Left renal pelvis (tissue), 4 donors: ENCODE measurements at regions not wholly inside any gene's neighbourhood (a gene's known extent, or its start where the extent isn't known, plus 50 kb on each side); places are given as distances from the start of the nearest gene placed in this dataset.
"Not testable (repeated sequence)": the region's sequence is repeated elsewhere in the genome, so short reads cannot be mapped to it uniquely, and the experiment has no call there.

Experiments
- DNase-seq, 4 donors: peaks; one replicate each; pipeline ENCODE4 v3.0.0-alpha.2; 2013; ENCODE audit warnings: low read depth in 4 of 4, low spot score in 3 of 4

DNA sequence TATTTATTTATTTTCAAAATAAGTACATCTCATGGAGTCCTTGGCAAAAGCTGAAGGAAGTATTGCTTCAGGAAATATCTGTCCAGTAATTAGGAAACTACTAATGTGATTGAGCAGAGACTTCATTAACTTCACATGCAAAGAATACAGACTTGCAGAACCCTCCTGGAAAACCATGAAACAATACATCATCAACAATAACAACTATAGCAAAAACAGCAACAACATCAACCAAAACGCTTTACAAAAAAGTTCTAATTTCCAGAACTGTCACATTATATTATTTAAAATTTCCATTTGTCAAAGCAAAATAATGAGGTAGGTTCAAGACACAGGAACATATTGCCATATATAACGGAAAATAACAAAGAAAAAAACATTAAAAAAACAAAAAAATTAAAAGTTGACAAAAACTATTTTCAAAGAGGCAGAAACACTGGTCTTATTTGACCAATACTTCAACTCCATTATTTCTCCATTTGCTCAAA, 79.8 kb upstream of the TOP3B start:
- DNase-seq = no peak

DNA sequence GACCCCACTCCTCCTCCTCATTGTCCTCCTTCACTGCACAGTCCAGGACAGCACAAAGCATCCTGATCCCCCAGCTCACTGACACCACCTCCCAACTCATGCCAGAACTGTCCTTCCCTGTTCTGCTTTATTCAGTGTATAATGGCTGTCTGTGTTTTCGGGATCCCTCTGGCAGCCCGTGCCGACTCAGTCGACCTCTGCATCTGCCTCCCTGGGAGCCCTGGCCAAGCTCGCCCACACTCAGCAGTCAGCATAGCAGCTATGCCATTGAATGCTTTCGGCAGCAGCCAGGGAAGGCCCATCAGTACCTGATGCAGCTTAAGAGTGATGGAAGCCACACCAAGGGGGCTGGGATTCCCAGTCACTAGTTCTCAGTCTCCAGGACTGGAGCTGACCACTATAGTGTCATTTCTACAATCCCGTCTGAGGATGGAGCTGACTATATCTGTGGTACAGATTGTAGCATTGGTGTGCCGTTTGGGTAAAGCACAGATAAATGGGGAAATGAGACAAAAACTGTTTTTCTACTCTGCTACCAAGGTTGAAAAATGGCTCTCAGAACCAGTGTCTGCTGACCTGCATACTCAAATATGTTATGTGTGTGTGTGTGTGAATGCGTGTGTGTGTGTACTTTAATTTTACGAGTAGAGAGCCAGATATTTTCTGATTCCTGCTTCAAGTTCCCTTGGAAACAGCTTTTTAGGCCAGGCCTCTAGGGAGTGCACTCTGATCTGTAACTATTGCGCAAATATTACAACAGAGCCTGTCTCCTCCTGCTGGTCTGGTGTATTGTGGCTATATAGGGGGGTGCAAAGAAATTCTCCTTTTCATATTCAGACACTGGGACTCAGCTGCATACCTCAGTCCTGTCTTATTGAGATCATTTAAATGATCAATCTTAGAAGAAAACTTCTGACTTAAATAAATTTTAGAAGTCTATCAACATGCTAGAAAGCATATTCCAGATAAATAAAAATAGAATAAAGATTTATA, 78.8 kb upstream of the TOP3B start:
- DNase-seq = no peak

DNA sequence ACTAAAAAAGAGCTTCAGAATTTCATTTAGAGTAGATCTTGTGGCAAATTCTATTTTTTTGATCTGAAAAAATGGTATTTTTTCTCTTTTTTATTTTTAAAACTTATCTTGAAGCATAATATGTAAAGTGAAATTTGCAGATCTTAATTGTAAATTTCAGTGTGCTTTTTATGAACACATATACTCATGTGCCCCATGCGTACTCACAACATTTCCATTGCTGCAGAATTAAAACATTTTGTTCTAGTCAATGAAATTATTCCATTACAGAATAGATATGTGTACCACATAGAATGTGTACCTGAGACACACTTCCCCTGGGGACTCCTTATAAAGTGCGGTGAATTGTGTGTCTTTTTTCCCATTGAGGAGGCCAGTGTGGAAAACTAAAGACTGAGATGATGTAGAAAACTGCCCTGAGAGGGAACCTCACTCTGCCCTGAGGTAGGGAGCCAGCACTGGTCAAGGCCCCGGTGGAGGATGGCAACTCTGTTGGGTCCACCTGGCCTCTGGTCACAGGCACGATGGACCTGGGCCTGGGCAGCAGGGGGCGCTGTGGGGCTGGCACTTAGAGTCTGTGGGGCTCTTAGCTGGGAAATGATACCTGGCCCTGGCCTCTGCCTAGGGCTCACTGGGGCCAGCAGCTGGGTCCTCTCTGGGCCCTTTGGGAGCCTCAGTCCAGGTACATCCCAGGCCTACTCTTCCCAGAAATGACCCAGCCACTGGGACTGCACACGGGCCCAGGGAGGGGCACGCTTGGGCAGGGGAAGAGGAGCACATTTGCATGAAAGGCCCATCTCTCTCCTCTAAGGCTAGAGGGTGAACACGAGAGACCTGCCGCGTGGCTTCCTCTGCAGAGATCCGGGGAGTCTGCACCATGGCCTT, 77.9 kb upstream of the TOP3B start:
- no peak for DNase-seq

DNA sequence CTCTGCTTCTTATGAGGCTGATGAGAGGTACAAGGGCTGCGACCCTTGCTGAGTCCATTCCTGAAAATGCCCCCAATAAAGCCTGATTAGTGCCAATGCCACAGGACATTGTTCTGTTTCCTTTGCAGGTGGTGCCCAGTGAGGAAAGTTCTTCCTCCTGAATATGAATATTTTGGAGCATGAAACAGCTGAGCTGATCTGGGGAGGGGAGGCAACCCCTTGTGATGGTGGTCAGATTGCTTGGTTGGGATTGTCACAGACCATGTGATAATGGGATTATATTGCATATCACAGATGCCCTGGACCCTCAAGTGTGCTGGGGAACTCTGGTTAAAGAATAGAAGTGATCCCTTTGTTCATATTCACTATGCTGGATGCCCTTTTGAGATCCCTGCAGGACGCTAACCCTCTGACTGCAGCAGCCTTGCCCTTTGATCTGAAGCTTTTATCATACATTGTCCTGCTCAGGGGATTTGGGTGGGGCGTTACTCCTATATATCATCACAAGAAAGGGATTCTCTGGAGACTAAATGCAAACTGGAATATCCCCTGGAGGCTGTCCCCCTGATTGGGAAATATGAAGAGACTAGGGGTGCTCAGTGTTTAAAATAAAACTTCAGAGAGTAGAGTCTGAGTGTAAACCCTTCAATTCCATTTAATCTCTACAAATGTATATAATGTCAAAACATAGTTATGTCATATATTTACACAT, 76.9 kb upstream of the TOP3B start:
- DNase-seq = no peak

DNA sequence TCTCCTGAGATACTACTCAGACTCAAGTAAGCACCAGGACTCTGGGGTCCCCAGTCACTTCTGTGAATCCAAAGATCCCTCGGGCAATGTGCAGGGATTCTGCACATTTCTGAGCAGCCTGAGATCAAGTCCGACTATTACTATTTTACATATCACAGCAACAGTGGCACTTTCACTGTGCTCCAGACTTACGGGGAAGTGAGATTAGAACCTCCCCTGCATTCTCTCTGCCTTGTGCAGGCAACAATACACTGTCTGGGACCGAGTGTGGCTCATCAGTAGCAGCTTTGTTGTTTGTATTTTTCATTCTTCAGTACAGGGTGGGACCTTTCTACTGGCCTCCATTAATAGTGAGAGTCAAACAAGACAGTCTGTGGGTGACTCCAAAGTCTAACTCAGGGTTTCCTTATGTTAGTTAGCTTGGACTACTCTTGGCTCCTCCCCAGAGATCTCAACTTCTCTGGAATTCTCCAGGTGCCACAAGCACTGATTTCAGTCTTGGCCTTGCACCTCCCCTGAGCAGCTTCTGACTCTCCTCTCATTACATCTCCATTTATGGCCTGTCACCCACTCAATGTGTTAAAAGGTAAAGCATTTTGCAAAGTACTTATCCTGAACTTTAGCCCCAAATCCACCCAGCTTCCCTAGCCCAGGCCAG, 76.2 kb upstream of the TOP3B start:
- DNase-seq = no peak

DNA sequence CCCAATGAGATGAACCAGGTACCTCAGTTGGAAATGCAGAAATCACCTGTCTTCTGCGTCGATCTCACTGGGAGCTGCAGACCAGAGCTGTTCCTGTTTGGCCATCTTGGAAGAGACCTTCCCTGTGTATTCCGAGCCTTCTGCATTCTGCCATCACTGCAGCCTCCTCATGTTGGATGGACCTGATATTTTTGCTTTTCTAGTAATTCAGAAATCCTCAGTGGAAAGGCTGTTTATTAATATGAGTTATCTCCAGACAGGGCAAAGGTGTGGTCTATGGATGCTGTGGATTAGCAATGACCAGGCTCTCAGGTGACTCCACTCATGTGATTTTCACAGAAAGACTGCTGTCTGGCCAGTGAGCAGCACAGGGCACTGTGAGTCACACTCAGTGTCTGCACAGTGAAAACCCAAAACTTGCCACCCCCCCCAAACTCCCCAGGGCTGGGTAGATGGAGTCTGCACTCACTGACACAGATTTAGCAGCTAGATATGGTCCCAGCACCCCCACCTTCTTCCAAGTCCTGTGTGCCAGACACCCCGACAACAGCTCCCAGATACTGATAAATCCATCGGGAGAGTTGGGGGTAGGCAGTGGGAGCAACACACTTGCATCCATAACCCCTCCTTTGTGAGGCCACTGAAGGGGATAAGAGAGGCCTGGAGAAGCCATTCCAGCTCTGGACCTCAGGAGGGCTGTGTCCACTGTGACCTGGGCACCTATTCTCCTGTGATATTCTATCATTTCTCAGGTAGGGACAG, 75.2 kb upstream of the TOP3B start:
- no peak for DNase-seq

DNA sequence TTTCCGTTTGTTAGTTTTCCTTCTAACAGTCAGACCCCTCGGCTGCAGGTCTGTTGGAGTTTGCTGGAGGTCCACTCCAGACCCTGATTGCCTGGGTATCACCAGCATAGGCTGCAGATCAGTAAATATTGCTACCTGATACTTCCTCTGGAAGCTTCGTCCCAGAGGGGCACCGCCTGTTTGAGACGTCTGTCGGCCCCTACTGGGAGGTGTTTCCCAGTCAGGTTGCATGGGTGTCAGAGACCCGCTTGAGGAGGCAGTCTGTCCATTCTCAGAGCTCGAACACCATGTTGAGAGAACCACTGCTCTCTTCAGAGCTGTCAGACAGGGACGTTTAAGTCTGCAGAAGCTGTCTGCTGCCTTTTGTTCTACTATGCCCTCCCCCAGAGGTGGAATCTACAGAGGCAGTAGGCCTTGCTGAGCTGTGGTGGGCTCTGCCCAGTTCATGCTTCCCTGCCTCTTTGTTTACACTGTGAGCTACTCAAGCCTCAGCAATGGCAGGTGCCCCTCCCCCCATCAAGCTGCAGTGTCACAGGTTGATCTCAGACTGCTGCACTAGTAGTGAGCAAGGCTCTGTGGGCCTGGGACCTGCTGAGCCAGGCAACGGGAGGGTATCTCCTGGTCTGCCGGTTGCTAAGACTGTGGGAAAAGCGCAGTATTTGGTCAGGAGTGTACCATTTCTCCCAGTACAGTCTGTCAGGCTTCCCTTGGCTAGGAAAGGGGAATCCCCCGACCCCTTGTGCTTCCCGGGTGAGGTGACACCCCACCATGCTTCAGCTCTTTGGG, 74.4 kb upstream of the TOP3B start:
- not testable (repeated sequence) for DNase-seq

DNA sequence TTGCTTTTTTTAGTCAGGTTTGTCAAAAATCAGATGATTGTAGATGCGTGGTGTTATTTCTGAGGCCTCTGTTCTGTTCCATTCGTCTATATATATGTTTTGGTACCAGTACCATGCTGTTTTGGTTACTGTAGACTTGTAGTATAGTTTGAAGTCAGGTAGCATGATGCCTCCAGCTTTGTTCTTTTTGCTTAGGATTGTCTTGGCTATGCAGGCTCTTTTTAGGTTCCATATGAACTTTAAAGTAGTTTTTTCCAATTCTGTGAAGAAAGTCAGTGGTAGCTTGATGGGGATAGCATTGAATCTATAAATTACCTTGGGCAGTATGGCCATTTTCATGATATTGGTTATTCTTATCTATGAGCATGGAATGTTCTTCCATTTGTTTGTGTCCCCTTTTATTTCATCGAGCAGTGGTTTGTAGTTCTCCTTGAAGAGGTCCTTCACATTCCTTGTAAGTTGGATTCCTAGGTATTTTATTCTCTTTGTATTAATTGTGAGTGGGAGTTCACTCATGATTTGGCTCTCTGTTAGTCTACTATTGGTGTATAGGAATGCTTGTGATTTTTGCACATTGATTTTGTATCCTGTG, 70.1 kb upstream of the TOP3B start:
- DNase-seq = not testable (repeated sequence)

DNA sequence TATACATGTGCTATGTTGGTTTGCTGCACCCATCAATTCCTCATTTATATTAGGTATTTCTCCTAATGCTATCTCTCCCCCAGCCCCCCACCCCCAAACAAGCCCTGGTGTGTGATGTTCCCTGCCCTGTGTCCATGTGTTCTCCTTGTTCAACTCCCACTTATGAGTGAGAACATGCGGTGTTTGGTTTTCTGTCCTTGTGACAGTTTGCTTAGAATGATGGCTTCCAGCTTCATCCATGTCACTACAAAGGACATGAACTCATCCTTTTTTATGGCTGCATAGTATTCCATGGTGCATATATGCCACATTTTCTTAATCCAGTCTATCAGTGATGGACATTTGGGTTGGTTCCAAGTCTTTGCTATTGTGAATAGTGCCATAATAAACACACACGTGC, 68.4 kb upstream of the TOP3B start:
- not testable (repeated sequence) for DNase-seq

DNA sequence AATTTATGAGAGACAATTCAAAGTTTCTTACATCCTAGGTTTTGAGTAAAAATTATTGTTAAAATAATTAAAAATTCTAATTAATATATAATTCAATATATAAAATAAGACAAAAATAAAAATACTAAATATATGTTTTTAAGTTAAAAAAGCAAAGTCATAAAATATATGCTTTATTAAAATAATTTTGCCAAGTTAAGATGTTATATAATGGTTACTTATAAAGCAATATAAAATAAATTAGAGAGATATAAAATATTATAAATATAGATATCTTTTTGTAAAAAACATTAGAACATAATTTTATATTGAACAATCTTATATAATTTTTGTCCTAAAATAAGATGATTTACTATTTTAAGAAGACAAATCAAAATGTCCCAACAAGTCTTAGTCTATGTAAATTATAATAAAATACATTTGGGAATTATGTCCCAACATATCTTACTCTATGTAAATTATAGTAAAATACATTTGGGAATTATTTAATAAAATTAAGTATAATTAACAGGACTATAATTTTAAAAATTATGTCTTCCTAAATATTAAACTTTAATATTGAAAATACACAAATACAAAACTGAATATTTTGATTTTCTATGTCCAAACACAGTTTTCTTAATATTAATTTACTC, 67.7 kb upstream of the TOP3B start:
- DNase-seq = no peak

DNA sequence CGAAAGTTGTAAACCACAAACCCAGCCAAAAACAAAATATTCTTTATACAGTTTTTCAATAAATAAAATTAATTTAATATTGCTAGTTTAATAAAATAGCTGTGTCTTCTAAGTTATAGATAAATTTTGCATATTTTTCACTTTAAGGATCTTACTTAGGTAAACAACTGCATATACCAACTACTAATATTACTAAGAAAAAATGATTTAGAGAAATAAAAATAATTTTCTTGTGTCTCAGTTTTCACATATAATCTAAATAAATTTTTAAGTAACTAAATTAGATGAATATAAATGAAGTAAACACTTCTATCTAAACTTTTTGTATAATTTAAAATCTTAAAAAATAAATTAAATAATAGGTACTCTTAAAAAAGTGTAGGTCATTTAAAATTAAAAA, 67.1 kb upstream of the TOP3B start:
- no peak for DNase-seq

DNA sequence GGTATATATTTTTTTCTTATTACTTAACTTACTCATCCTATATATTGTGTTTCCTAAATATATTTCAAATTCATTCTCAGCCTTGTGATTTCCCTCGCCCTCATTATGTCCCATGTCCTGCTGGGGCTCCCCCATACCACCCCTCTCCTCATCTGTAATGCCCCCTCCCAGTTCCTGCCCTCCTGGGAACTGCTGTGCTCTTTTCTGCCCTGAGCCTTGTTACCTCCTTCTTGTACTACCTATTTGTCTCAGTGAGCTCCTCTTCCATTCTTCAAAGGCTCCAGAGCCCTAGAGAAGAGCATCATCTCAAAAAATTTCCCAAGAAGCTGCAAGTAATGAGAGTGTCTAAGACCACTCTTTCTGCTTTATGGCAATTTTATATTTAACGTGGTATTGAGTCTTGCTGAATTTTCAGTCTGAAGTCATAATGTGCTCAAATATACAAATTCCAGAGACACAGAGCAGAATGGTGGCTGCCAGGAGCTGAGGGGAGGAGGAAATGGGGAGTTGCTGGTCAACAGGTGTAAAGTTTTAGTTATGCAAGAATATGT, 66.5 kb upstream of the TOP3B start:
- no peak for DNase-seq

DNA sequence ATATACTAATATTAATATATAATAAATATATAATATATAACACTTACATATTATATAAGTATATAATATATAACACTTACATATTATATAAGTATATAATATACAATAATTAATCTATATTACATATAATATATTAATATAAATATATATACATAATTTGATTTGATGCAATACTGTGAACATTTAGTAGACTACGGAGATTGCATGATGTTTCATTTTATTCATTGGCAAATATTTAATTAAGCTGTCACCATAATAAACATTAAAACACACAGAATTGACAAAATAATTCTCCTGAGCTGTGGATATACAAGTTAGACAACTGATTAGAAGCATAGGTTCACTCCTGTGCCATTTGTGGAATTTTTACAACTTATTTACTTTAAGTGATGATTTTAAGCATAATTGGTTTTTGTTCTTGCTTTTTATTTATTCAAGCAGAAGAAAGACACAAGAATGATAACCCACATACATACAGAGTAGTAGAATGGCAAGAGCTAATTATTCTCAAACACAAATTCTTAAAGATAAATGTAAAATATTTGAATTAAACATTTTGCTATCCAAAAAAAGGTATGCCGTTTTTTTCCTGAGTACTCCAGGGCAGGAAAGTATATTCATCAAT, 65.8 kb upstream of the TOP3B start:
- no peak for DNase-seq

DNA sequence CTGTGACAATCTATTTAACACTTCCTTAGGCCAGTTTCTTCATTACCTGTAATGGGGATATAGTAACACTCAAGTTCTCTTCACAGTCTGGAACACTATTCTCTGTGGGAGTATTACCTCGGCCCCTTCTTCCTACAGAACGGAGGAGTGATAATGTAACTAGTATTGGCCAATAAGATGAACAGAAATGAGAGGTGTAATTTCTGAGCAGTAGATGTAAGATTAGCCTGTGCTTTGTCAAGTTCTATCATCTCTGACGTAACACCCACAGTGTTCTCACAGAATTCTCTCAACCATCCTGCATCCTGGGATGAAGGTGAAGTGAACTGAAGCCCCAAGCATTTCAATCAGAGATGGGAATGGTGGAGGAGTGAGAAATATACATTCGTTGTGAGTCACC, 65.2 kb upstream of the TOP3B start:
- DNase-seq = no peak

DNA sequence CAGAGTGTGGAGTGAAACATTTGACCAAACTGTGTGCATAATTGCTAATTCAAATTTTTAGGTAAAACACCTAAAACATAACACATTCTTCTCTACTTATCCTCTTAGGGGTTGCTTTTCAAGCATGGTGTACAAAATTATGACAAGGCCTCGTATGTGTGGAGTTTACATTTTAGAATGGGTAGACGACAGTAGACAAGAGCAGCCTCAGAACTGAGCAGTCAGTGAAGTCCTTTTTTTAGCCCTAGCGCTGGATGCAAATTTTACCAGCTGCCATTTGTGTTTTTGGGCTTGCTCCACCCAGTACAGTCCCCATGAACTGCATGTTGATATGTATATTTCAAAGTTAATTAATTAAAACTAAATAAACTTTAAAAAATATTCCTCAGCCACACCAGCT, 64.7 kb upstream of the TOP3B start:
- no peak for DNase-seq

DNA sequence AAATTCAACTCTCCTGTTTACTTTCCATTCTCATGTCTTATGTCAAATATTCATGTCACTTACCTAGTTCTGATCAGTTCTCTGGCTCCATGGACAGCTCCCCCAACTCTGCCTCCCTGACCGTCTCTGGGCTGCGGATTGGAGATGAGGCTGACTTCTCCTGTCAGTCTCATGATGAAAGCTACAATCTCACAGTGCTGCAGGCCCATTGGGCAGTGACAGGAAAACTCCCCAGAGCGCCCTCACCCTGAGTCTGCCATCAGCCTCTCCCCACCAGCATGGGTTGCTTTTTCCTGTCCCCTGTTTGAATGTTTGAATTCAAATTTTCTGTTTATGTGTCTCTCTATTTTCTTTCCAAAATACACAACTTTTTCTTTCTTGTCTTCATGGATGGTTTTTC, 63.8 kb upstream of the TOP3B start:
- no peak for DNase-seq
